A549 (cell line): ENCODE measurements at regions not wholly inside any gene's neighbourhood (a gene's known extent, or its start where the extent isn't known, plus 50 kb on each side); places are given as distances from the start of the nearest gene placed in this dataset.

ENCODE experiments used
- ATAC-seq, 2 experiments: fragments of 200-7000 bp in 1 of 2; fragments of >200 bp in 1 of 2; cut with Nextera tagmentation in 1 of 2; cut with Tn5 transposase in 1 of 2; 3 replicates each; pipeline versions ENCODE4 v1.8.0 to v1.9.1; 2018 to 2020; ENCODE audit warnings: mild to moderate bottlenecking in 1 of 2, moderate library complexity in 1 of 2
- CTCF ChIA-PET: fragments of 300-600 bp; sonication (Branson Sonifier 250); formaldehyde crosslinking; extraction: SDS; loops from one replicate; lab custom pipeline; 2021; ENCODE audit warnings: antibody characterized with exemption, inconsistent platforms; lab: Yijun Ruan, JAX
- POLR2A ChIA-PET: fragments of 350-600 bp; formaldehyde crosslinking; extraction: SDS; loops from one replicate; lab custom pipeline; 2021; ENCODE audit warnings: antibody characterized with exemption, inconsistent platforms; lab: Yijun Ruan, JAX
- DNase-seq, 2 experiments: peaks; one replicate each; pipeline versions ENCODE4 v3.0.0 to v3.0.0-alpha.2; 2011 to 2016; ENCODE audit warnings: low read depth in 1 of 2, low spot score in 1 of 2
- FAIRE-seq: peaks from 2 replicates; lab custom pipeline; 2011; peaks lifted over from hg19 to GRCh38; lab: Jason Lieb, UNC
- H3K27ac ChIP-seq, 2 experiments: fragments of >200 bp; sonication (Bioruptor Twin); formaldehyde crosslinking; 3 replicates each; pipeline ENCODE4 v1.5.1; 2016 to 2017
- H3K4me1 ChIP-seq: fragments of >200 bp; sonication (Bioruptor Twin); formaldehyde crosslinking; 3 replicates; pipeline ENCODE4 v1.6.1; 2016
- H3K4me2 ChIP-seq: fragments of >200 bp; sonication (Bioruptor Twin); formaldehyde crosslinking; 3 replicates; pipeline ENCODE4 v1.6.1; 2016
- H3K4me3 ChIP-seq: fragments of >200 bp; sonication (Bioruptor Twin); formaldehyde crosslinking; 3 replicates; pipeline ENCODE4 v1.5.1; 2016
- H3K9me3 ChIP-seq: fragments of >200 bp; sonication (Bioruptor Twin); formaldehyde crosslinking; 3 replicates; pipeline ENCODE4 v1.6.1; 2016
- CEBPB ChIP-seq, 2 experiments: fragments of >200 bp in 1 of 2; sonication (Bioruptor Twin) in 1 of 2; formaldehyde crosslinking in 1 of 2; IDR thresholded peaks; 2 replicates each; pipeline ENCODE4 v1.6.1; 2012 to 2016
- FOSB ChIP-seq: fragments of 250-450 bp; sonication (Bioruptor Pico); IDR thresholded peaks from 2 replicates; pipeline ENCODE4 v1.5.0; 2020; ENCODE audit warnings: mild to moderate bottlenecking, moderate library complexity
- FOXS1 ChIP-seq: fragments of 250-450 bp; sonication (Bioruptor Pico); IDR thresholded peaks from 2 replicates; pipeline ENCODE4 v1.5.0; 2020; ENCODE audit warnings: mild to moderate bottlenecking, moderate library complexity
- HOXB5 ChIP-seq: fragments of 250-450 bp; sonication (Bioruptor Pico); IDR thresholded peaks from 2 replicates; pipeline ENCODE4 v1.5.0; 2020; ENCODE audit warnings: mild to moderate bottlenecking, moderate library complexity
- JUN ChIP-seq, 2 experiments: fragments of >200 bp; sonication (Bioruptor Twin); formaldehyde crosslinking; IDR thresholded peaks; 2 replicates in 1 of 2; 3 replicates in 1 of 2; pipeline ENCODE4 v1.6.1; 2016 to 2017
- JUNB ChIP-seq: fragments of >200 bp; sonication (Bioruptor Twin); formaldehyde crosslinking; IDR thresholded peaks from 2 replicates; pipeline ENCODE4 v1.6.1; 2016
- KDM5A ChIP-seq: fragments of 200-600 bp; sonication (generic); IDR thresholded peaks from 2 replicates; pipeline ENCODE4 v1.6.1; 2016; ENCODE audit warnings: antibody characterized with exemption, mild to moderate bottlenecking
- MAFK ChIP-seq: fragments of 450-650 bp; IDR thresholded peaks from 2 replicates; pipeline ENCODE4 v1.6.1; 2014; ENCODE audit not compliant: partially characterized antibody
- POLR2AphosphoS2 ChIP-seq: conservative IDR thresholded peaks from 2 replicates; pipeline ENCODE4 v1.6.1; 2012; ENCODE audit warnings: low read length, improper control_type of control experiment, inconsistent platforms
- RFX5 ChIP-seq: fragments of 450-650 bp; IDR thresholded peaks from 2 replicates; pipeline ENCODE4 v1.7.1; 2014; ENCODE audit warnings: antibody characterized with exemption, mild to moderate bottlenecking, moderate library complexity
- SREBF2 ChIP-seq: fragments of 450-650 bp; IDR thresholded peaks from 2 replicates; pipeline ENCODE4 v1.6.1; 2014; ENCODE audit warnings: mild to moderate bottlenecking, moderate library complexity
- ZSCAN20 ChIP-seq: fragments of 250-450 bp; sonication (Bioruptor Pico); IDR thresholded peaks from 2 replicates; pipeline ENCODE4 v1.8.0; 2022; ENCODE audit warnings: mild to moderate bottlenecking, moderate library complexity
- WGBS: methylation state at CpG from one replicate; pipeline ENCODE4 v1.1.6; 2017; ENCODE audit errors: missing lambda C conversion rate; 5-methylcytosine and 5-hydroxymethylcytosine counted together
- TF ChIP-seq, protein P1 (sequence below): fragments of 250-450 bp; sonication (Bioruptor Pico); IDR thresholded peaks from 2 replicates; pipeline ENCODE4 v1.5.0; 2021; ENCODE audit warnings: mild to moderate bottlenecking, moderate library complexity, borderline replicate concordance
- TF ChIP-seq, protein P2 (sequence below): fragments of 450-650 bp; IDR thresholded peaks from 2 replicates; pipeline ENCODE4 v1.6.1; 2014; ENCODE audit warnings: antibody characterized with exemption
- TF ChIP-seq, protein P3 (sequence below): IDR thresholded peaks from 2 replicates; pipeline ENCODE4 v1.6.1; 2012; ENCODE audit warnings: low read depth, borderline replicate concordance
- TF ChIP-seq, protein P4 (sequence below): fragments of >200 bp; sonication (Bioruptor Twin); formaldehyde crosslinking; IDR thresholded peaks from 3 replicates; pipeline ENCODE4 v1.5.1; 2016

DNA sequence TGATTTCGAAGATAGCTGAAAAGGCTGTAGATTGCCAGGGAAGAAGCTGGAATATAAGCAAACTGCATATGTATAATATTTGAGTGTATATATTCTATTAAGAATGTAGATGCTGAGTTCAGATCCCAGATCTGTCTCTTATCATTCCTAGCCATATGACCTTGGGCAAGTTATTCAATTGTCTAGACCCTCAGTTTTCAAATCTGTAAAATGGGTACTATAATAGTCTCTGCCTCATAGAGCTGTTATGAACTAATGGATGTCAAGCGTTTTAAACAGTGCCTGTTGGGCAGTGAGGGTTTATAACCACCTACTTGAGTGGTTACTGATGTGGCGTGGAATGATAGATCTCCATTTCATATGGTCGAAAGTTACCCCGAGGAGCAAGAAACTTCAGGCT is 130.4 kb downstream of the GAS1 start:
- POLR2A ChIA-PET: no interaction called here
- CTCF ChIA-PET: interaction anchor here (1.0 kb wide), 1 partner anchor 12 kb away, joined by 3 read pairs; no protein-coding TSS in a partner anchor

DNA sequence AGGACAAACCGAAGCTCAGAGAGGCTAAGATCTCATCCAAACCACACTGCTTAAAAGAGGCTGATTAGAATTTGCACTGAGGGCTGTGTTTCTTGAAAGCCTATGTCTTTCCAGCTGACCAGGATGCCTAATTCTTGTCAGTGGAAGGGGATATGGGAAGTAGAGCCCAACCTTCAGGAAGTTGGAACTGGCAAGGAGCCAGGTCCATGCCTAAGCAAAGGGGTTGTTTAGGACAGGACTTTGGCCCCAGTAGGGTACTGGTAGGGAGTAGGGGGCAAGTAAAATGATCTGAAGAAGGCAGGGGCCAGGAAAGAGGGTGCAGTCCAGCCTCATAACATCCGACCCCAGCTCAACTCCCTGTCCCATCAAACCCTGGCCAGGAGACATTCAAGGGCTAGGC is 130.9 kb downstream of the GAS1 start:
- no peak for FAIRE-seq
- Histone ChIP-seq H3K4me2 (no peak overlapping the region), H3K4me1 (no peaks in the 10 kb centered on the region), H3K27ac (no peak overlapping the region), H3K9me3 (no peaks in the 10 kb centered on the region), H3K4me3 (no peak overlapping the region)
- no peak for DNase-seq
- whole genome bisulfite sequencing: 13% methylated on average over 2 of the region's 2 CpGs
- TF ChIP-seq HOXB5 (no peak), RFX5 (no peak), JUN (IDR thresholded peaks at IDR 0.05) (no peak), CEBPB (IDR thresholded peaks at IDR 0.05) (no peak), SREBF2 (no peak), JUNB (no peak), MAFK (no peak)
- TF ChIP-seq, protein P1, sequence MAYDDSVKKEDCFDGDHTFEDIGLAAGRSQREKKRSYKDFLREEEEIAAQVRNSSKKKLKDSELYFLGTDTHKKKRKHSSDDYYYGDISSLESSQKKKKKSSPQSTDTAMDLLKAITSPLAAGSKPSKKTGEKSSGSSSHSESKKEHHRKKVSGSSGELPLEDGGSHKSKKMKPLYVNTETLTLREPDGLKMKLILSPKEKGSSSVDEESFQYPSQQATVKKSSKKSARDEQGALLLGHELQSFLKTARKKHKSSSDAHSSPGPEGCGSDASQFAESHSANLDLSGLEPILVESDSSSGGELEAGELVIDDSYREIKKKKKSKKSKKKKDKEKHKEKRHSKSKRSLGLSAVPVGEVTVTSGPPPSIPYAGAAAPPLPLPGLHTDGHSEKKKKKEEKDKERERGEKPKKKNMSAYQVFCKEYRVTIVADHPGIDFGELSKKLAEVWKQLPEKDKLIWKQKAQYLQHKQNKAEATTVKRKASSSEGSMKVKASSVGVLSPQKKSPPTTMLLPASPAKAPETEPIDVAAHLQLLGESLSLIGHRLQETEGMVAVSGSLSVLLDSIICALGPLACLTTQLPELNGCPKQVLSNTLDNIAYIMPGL (CRISPR knock-in tag): no peak
- TF ChIP-seq, protein P2, sequence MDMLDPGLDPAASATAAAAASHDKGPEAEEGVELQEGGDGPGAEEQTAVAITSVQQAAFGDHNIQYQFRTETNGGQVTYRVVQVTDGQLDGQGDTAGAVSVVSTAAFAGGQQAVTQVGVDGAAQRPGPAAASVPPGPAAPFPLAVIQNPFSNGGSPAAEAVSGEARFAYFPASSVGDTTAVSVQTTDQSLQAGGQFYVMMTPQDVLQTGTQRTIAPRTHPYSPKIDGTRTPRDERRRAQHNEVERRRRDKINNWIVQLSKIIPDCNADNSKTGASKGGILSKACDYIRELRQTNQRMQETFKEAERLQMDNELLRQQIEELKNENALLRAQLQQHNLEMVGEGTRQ: no peak
- ChIA-PET POLR2A (no interaction called here), CTCF (interaction anchor here (1.0 kb wide), 1 partner anchor 12 kb away, joined by 3 read pairs; no protein-coding TSS in a partner anchor)
- ATAC-seq: no peak

More for the DNA sequence above, 130.4 kb downstream of the GAS1 start:
- DNase-seq (no peak), ATAC-seq (no peak), FAIRE-seq (no peak)
- Histone ChIP-seq H3K4me2 (no peak overlapping the region), H3K27ac (no peak overlapping the region), H3K4me1 (no peaks in the 10 kb centered on the region), H3K9me3 (no peaks in the 10 kb centered on the region), H3K4me3 (no peak overlapping the region)
- TF ChIP-seq ZSCAN20 (no peak), POLR2AphosphoS2 (no peak)
- TF ChIP-seq, protein P3, sequence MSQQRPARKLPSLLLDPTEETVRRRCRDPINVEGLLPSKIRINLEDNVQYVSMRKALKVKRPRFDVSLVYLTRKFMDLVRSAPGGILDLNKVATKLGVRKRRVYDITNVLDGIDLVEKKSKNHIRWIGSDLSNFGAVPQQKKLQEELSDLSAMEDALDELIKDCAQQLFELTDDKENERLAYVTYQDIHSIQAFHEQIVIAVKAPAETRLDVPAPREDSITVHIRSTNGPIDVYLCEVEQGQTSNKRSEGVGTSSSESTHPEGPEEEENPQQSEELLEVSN: no peak
- 20% methylated on average over 5 of the region's 5 CpGs for WGBS

DNA sequence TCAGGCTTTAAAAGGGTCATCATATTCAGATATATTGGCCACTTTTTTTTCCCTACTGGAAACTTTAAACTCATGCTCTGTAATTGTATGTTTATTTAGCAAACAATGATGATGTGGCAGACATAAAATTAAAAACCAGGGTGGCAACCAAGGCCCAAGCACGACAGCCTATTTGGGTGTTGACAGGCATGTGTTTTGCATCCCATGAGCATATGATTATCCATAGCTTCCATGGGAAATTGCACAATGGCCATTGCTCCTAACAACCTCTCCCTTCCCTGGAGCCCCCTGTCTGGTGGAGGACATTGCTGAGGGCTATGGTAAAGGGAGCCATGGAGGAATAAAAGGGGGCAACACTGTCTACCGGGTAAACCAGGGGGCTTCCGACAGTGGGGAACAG is 134.7 kb downstream of the GAS1 start:
- no peak overlapping the region for H3K4me2 ChIP-seq
- POLR2A ChIA-PET: no interaction called here
- no peaks in the 10 kb centered on the region for H3K4me1 ChIP-seq
- DNase-seq (no peak), FAIRE-seq (no peak), ATAC-seq (no peak)
- no peak for TF ChIP-seq FOXS1 (CRISPR knock-in tag)
- no peak for TF ChIP-seq KDM5A
- TF ChIP-seq, protein P1 (CRISPR knock-in tag): no peak
- TF ChIP-seq, protein P3: no peak
- TF ChIP-seq, protein P4, sequence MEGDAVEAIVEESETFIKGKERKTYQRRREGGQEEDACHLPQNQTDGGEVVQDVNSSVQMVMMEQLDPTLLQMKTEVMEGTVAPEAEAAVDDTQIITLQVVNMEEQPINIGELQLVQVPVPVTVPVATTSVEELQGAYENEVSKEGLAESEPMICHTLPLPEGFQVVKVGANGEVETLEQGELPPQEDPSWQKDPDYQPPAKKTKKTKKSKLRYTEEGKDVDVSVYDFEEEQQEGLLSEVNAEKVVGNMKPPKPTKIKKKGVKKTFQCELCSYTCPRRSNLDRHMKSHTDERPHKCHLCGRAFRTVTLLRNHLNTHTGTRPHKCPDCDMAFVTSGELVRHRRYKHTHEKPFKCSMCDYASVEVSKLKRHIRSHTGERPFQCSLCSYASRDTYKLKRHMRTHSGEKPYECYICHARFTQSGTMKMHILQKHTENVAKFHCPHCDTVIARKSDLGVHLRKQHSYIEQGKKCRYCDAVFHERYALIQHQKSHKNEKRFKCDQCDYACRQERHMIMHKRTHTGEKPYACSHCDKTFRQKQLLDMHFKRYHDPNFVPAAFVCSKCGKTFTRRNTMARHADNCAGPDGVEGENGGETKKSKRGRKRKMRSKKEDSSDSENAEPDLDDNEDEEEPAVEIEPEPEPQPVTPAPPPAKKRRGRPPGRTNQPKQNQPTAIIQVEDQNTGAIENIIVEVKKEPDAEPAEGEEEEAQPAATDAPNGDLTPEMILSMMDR: no peak
- TF ChIP-seq FOSB (CRISPR knock-in tag): no peak
- no peaks in the 10 kb centered on the region for H3K9me3 ChIP-seq
- H3K4me3 ChIP-seq: no peak overlapping the region
- WGBS: 56% methylated on average over 3 of the region's 3 CpGs
- CTCF ChIA-PET: no interaction called here
- H3K27ac ChIP-seq: no peak overlapping the region
